ENCODE measurements at regions not wholly inside any gene's neighbourhood (a gene's known extent, or its start where the extent isn't known, plus 50 kb on each side); places are given as distances from the start of the nearest gene placed in this dataset.

DNA sequence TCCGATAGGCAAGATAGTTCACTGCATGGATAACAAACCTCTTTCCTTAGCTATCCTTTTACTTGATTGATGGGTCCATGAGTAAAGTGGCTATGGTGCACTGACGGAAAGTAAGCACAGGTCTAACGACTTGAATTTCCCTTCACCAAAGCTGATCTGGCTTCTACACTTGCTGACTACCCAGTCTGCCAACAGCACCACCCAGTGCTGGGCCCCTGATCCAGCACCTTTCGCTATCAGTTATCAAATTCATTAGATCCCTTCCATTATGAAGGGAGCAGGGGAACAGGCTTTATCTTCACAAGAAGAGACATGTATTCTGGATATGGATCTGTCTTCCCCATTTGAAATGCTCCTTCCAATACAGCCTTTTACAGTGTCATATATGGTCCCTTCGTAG lies 855.9 kb downstream of the GRID1 start:
- DNase-seq, result no peak

DNA sequence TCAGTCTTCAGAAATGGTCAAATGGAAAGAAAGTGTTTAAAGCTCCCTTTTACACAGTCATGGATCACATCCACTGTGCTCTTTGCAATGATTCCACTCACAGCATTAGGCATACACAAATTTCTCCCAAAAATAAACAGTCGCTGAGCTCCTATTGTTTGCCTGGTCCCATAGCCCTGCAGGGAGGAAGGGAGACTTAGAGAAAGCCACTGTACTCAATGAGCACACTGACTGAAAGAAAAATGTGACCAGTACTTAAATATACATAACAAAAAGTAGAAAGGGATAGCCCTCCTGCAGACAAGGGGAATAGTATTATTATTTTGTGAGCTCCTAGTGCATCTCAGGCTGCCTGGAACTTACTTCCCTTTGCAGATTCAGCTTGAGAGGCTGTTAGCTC lies 853.2 kb downstream of the GRID1 start:
- DNase-seq, result no peak

DNA sequence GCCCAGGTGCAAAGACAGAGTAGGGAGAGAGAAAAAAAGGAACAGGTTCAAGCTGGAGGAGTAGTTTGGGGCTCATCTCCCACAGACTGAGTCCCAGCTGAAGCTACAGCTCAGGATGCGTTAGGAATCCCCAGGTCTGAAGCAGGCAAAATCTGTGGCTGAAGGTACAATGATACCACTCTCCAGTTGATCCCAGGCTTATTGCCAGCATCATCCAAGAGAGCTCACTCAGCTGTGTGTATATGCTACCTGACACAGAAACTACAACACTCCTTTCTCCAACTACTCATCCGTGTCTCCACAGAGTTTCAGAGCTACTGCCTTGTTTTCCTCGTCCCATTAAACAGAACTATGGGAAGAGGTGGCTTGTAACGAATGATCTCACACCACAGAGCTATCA lies 851.3 kb downstream of the GRID1 start:
- DNase-seq, result no peak

DNA sequence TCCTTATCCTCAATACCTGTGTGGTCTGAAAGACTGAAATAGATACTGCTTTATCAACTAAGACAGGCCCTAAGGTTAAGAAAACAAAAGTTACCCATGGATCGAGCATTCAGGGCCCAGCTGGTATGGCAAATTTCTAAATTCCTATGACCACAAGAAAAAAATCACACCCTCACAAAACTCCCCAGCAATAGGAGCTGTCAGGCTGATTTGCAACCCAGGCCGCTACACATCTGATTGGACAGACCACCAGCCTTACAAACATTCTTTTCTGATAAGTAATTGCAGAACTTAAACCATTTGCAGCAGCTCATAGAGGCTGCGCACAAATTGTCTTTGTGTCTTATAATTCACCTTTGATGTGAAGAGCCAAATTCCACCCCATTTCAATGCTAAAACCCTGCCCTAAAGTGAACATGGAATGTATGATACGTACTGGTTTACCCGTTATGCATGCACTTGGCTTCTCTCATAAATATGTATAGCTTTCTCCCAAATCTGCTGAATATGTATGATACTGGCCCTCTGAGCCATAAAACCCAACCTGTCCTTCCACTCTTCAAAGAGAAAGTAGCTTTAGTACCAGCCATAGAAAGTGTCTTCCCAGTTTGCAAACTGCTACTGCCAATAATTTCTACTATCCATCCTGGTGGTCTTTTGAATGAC lies 842.5 kb downstream of the GRID1 start:
- no peak for DNase-seq

DNA sequence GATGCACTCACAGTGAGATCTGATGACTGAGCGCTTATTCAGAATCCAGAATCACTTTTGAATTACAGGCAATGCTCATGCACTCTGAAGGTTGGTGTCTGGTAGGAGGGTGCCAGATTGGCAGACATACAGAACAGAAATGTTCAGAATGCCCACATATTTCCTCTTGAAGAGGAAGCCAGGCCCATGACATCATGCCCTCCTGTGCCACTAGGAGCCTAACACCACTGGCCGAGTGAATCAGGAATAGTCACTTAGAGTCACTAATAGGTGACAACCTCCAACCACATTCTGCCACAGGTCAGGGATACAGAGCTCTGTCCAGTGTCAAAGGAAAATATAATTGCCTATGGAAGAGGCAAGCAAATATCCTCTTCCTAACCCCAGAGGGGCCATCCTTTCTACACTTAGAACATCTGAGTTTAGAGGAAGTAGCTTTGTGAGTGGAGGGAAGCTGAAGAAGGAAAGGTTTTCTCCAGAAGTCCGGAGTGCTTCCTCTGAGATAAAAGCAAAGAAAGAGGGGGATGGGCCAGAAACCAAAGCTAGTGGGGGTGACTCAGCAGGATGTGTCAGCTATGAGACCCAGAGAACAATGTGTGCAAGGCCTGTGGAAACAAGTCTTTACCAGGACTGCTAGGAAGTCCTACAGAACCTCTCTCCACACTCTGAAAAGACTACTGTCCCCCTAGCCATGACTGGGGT lies 838.8 kb downstream of the GRID1 start:
- no peak for DNase-seq

DNA sequence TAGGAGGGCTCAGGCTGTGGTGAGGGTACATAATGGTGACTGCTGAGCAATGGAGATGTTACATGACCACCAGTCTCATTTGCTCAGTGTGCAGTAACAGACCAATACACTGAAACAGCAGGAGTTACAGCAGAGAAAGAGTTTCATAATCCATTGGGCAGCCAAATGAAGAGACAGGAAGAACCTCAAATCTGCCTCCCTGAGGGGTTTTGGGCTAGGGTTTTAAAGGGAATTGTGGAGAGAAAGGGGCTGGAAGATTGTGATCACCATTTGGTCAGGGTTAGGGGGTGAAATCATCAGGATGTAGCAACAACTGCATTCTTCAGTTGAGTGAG lies 838.3 kb downstream of the GRID1 start:
- no peak for DNase-seq

DNA sequence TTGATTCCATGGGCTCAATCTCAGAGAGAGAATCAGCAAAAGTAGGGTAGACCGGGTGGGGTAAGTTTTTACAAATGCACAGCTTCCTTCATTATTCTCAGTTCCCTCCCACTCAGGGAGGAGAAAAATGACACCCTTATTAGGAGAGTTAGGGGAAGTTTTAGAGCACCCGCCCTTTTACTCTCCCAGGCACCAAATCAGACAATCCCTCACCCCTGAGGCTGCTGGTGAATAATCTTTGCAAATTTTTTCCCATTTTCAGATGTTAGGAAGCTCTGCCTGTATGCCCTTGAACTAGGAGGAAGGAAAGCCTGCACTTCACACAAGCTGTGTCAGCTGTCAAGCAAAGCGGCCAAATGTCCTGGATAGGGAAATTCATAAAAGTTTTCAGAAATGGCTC lies 834.9 kb downstream of the GRID1 start:
- DNase-seq, result no peak

DNA sequence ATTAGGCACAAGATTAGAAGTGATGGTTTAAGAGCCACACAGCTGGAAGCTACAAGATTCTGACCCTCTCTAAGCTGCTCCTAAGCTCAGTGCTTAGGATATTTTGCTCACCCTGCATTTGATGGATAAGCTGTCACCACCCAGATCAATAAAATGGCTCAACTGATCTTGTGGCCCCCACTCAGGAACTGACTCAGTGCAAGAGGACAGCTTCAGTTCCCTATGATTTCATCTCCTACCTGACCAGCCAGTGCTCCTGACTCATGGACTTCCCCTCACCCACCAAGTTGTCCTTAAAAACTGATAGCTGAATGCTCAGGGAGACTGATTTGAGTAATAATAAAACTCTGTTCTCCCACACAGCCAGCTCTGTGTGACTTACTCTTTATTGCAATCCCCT lies 833.8 kb downstream of the GRID1 start:
- DNase-seq, result no peak

DNA sequence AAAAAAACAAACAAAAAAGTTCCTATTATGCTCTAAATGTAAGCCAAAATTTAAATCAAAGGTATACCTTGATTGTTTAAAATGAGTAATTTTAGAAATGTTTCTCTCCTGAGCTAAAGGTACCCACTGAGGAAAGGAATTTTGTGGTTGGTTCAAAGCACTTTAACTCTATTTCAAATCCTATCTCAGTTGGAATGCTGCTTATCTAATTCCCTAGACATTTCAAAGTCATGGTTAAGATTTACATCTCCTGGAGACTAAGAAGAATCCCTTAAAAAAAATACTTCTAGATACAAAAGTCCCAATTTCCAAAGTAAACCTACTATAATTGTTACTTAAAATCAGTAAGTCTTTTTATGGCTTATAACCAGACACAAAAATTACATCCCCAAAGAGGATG lies 830.7 kb downstream of the GRID1 start:
- DNase-seq, result no peak

DNA sequence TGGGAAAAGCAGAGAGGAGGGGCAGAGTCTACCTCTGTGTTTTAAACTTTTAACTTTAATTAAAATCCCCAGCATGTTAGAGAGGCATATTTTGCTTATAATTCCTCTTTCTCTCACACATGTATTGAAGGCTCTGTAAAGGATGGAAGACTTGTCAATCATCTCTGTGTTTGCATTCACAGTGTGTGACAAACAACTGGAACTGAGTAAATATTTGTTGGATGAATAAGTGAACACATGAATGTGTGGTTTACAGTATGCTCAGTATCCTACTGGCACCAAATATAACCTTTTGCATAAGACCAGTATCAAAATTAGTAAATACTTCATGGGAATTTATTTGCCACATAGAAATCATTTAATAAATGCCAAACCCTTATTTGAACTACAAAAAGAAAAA lies 829.0 kb downstream of the GRID1 start:
- DNase-seq, result no peak

DNA sequence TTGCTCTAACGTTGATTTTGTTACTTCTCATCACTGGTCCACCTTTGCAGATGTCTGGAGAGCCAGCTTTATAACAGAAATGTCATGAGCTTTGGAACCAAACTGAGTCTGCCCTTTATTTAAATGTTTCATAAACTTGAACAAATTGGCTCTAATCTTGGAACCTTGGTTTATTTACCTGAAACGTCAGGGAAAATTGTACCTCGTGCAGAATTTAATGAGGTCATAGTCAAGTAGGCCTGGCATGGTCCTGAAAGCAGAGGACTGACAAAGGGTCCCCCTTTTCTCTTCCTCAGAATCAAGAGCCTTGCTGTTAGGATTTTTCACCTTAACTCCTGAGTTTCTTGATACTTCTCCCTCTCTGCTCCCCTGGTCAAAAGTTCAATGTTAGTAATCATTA lies 828.0 kb downstream of the GRID1 start:
- no peak for DNase-seq

DNA sequence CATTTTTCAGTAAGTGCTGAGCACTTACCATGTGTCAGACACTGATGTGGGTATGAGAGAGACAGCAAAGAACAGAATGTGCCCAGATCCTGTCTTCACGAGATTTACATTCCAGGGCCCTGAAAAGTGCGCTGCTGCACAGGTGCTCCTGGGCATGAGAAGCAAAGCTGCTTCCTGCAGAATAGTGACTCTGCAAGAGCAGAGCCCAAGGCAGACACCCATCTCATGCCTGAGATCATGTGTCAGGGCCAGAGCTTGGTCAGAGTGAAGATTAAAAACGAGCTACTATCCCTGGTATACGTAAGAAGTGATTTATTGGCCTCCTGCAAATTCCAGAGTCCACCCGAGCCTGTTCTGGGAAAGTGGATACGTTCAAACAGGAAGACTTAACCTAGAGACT lies 824.4 kb downstream of the GRID1 start:
- no peak for DNase-seq

DNA sequence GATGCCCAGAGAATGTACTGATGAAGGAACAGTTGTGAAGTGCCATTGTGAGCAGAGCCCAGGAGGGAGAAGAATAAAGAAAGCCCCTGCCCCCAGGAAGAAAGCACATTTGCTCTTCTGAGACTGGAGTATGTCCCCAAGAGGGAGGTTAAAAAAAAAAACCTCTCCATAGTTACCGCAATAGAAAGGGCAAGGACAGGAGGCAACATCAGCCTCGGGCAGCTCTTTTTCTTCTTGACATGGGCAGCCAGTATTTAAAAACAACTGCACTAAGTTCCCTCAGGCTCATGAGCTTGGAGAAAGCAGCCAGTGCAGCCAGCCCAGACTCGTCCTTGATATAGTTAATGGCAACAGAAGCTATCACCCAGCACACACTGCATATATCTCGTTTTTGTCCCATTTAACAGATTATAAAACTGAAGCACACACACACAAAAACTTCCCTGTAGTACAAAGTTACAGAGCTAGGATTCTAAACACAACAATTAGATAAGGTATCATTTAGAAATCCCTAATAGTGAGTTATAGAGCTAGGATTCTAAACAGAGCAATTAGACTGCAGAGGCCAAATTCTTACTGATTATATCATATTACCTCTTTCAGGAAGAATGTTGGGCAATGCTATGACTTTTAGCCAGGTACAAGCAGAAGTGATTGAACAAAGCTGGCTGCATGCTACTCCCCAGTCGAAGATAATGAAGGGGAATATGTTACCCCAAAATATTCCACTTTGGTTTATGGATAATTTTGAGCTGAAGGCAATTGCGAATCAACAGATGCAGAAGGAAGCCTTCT lies 823.5 kb downstream of the GRID1 start:
- no peak for DNase-seq

DNA sequence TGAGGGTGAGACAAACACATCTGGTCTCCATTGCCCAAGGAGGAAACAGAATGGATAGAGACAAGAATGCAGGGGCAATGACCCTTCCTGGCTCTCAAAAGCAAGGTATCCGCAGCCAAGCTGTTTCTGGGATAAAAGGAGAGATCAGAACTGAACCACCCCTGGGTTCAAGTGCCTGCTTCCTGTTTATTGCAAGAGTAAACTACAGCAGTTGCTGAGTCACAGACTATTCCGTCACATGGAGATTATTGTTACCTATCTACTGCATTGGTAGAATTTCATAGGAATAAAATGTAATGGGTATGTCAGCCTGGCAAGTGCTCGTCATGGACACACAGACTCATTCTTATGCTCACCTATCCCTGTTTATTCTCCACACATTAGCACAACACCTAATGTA lies 821.6 kb downstream of the GRID1 start:
- no peak for DNase-seq

DNA sequence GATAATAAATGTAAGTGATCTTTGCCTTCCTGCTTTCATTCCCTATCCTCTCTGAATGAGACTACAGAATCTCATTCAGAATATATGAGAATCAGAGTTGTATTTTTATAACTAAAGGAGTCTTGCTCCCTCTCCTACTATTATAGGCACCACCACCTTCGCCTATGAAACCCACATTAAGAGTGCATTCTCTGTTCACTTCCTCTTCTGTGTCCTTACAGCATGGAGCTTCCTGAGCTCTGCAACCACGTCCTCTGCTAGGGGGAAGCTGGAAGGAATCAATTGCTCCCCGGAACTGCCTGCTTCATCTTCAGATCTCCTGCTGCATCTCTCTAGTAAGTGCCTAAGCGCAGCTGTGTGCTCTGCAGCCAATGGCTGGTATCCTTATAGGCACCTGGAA lies 820.7 kb downstream of the GRID1 start:
- no peak for DNase-seq

DNA sequence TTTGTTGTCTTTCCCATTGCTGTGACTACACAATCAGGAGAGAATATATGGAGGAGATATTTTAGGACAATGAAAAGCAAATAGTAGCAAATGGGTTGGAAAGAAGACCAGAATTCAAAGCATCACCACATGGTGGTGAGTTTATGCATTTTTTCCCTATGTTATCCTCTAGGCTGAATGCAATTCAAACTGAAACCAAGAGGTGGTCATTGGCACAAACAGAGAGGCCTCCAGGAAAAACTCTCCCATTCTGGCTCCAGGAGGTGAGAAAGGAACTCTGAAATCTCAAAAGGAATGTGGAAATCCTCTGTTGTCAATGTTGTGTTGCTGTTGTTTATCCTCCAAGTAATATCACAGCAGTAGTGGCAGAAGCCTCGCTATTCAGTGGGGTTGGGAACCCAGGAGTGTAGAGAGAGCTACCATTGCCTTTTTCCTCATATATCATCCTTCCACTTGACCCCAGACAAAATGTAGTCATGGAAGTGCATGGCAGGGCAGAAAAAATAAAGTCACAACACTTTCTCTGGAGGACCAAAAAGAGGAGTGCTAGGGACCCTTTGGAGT lies 819.1 kb downstream of the GRID1 start:
- no peak for DNase-seq

DNA sequence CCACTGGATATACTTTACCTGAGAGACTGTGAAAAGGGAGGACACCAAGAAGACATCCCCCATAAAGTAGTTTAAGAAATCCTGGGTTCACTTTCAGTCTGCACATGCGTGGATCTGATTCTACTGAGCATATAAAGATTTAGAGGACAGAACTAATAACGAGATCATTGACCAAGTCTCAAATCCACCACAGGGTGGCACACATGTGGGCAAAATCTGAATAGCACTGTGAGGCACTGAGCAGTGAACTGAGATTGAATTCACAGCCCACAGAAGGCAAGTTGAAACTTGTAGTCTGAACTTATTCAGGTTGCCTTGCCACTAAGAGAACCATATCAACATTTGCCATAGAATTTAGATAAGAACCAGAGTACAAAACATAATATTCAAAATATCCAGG lies 818.6 kb downstream of the GRID1 start:
- DNase-seq, result peak; percentile 75

Measured in NCI-H2171 treated with DMSO at 0.1 percent for 48 hours (cell line).